GM19467 (cell line): ENCODE measurements at regions not wholly inside any gene's neighbourhood (a gene's known extent, or its start where the extent isn't known, plus 50 kb on each side); places are given as distances from the start of the nearest gene placed in this dataset.
"Not testable (repeated sequence)": the region's sequence is repeated elsewhere in the genome, so short reads cannot be mapped to it uniquely, and the experiment has no call there.

Experiments used
- ATAC-seq: cut with Tn5 transposase; IDR thresholded peaks from one replicate; pipeline ENCODE4 v1.9.1; 2021; ENCODE audit warnings: mild to moderate bottlenecking, moderate library complexity; ENCODE audit not compliant: unreplicated experiment

DNA sequence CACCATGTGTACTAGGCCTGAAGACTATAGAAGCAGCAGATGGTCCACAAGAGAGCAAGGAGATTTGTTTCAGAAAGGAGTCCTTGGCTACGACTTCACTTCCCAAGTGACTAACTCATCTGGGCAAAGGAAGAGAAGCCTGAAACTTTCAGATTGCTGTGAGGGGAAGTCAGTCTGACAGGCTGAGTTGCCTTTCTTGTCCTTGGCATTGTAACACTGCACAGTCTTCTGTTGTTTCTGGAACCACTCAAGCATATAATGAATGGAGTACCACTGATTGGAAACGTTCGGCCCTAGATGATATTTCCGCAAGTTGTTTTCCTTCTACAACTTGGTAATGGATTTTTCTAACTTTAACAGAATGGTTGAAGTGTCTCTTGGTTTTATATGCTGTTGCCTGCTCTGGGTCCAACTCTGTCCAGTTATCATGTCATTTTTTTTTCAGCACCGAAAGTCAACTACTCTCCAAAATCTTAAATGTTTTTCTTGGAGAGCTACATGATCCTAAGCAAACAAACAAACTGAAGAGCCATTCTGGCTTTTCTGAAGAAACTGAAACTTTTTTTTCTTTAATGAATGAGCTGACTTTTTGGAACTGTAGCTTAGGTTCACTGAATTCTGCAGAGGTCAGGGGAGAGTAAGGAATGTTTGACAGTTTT lies 685.7 kb downstream of the MECOM start:
- no peak for ATAC-seq

DNA sequence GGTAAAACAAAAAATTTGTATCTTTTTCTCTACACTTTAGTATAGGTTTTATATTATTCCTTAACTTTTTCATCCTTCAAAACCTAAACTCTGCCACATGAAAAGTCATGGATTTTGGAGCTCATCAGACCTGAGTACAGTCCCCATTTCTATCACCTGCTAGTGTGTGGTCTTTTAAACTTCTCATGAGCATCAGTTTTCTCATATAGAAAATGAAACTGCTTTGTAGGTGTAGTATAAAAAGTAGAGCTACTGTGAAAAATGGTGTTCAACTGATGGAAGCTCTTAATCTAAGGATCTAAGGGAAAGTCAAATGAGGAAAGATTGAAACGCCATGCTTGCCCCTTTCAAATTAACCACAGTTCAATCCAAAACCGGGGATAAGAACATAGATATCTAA lies 686.5 kb downstream of the MECOM start:
- no peak for ATAC-seq

DNA sequence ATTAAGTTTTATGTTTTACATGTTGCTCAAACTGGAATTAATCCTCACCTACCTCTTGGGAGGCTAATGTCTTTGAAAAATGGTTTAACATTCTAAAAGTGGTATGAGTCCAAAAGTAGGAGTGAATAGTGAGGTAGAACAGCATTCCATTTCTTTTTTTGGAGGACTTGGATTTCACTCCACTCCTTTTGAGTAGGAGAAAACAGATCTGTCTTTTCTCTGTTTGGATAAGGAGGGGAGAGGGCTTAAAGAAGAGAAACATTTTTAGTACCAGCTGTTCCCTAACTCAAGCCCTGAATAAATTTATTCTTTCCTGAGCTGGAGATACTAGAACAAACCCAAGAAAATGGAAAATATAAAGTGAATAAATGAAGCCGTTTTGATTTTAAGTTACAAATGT lies 687.9 kb downstream of the MECOM start:
- ATAC-seq: no peak

DNA sequence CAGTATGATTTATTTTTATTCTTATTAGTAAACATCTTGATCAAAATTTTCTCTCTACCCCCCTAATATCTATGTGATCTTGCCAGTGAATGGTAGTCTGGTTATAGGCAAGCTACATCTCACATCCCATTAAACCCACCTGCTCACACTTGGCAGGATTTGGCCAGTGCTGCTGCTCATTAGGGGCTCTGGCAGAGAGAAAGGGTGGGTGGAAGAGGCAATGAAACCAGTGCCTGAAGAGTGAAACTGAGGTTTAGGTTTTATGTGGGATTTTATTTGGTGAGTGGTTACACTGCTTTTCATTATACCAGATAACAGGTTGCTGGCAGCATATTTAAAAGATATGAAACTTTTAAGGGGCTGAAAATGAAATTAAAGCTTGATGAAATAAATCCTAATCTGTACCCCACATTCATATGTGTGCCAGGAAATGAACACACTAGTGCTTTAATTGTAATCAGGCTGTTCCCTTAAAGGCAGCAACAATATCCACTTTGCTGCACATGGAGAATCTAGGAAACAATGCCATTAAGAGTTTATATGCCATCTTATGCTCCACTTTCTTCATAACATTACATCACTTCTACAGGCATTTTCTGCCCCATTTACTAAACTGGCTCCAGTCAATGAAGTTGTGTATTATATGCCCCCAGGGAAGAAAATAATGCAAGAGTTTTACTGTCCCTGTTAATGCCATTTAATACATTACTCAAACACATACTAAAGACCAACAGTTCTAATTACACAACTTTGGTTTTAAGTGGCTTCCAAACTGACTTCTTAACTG lies 688.7 kb downstream of the MECOM start:
- ATAC-seq: no peak

DNA sequence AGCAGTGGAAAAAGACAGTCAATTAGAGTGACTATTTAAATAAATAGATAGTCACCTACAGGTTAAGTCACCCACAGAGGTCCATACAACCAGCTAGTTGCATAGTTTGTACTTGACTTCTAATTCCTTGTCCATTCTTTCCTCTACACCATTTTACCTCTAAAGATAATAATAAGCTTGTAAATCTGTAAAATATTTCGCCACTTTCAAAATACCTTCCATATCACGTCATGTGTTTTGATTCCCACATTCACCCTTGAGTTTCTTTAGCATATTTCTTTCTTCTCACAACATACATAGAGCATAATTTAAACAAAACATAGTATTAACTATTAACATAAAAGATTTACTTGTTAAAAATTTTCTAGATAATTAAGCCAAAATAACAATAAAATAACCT lies 689.6 kb downstream of the MECOM start:
- no peak for ATAC-seq

DNA sequence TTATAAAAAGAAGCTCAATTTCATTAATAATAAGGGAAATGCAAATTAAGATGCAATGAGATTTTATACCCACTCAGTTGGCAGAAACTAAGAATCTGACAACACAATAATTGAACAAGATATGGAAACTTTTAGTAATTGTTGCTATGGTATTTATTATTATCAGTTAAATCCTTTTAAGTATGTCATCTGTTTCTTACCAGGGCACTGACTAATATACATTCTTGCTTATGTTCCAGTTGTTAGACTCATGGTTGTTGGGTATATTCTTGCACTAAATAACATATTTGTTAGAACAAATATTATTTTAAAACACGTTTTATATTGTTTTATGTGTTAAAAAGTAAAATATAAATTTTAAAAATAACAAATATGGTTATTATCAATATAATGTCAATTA lies 690.3 kb downstream of the MECOM start:
- ATAC-seq: no peak

DNA sequence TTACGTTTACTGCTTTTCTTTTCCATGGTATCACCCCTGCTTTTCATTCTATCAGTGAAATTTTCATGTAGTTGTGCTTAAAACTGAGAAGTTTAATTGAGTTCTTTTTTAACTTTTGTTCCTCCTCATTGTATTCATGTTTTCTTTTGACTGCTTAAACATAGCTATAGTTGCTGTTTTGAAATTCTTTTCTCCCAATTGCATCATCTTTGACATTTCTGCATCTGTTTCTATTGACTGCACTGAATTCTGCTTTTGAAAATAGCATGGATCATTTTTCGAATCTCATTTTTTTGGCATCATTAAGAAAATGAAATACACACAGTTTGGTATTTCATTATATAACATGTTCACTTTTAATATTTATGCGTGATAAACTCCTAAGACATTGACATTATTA lies 694.9 kb downstream of the MECOM start:
- no peak for ATAC-seq

DNA sequence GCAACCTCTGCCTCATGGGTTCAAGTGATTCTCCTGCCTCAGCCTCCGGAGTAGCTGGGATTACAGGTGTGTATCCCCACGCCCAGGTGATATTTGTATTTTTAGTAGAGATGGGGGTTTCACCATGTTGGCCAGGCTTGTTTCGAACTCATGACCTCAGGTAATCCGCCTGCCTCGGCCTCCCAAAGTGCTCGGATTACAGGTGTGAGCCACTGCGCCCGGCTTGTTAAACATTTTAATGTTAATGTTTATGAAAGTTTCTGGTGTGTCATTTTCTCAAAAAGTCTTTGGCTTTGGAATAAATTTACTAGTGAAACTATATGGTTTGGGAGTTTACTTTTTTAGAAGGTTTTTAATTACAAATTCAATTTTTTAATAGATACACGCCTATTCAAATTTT lies 698.8 kb downstream of the MECOM start:
- ATAC-seq: no peak

DNA sequence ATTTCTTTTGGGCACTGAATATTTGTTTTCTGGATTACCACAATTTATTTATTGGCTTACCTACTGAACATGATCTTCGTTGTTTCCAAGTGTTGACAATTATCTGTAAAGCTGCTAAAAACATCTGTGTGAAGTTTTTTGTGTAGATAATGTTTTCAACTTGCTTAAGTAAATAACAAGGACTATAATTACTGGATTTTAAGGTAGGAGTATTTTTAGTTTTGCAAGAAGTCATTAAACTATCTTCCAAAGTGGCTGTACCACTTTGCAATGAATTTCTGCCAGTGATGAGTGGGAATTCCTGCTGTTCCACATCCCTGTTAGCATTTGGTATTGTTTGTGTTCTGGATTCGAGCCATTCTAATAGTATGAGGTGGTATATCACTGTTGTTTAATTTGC lies 702.2 kb downstream of the MECOM start:
- no peak for ATAC-seq

DNA sequence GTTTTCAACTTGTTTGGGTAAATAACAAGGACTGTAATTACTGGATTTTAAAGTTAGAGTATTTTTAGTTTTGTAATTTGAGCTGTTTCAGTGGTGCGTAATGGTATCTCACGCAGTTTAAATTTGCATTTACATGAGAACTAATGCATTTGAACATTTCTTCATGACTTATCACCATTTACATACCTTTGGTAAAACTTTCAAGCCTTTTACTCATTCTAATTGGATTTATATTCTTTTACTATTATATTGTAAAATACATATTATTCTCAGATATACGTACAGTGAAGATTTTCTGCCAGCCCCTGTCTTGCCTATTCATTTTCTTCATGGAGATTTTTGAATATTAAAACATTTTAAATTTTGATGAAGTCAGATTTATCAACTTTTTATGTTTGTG lies 703.8 kb downstream of the MECOM start:
- ATAC-seq: no peak

DNA sequence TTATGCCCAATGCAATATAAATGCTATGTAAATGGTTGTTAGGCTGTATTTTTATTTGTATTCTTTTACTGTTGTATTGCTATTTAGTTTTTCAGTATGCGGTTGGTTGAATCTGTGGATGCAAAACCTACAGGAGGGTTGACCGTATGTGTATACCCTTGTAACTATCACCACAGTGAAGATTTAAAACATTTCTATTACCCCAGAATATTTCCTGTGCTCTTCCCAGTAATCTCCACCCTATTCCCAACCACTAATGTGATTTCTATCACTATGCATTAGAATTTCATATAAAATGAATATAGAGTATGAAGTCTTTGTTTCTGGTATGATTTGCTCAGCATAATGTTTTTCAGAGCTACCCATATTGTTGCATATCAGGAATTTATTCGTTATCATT lies 705.0 kb downstream of the MECOM start:
- ATAC-seq: no peak

DNA sequence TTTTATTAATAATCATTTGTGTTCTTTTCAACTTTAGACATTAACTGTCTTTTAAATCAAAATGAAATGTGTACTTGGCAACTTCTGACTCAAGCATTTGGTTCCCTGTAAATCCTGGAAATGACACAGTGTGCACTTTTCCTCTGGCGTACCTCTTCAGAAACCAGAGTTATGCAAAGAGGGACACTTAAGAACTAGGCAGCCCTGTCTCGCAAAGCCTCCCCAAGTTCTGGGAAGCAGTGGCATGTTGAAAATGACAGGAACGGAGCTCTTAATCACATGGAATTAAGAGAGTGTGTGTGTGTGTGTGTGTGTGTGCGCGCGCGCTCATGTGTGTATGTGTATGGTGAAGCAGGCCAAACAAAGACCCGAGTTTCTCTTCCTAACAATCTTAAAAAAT lies 707.4 kb downstream of the MECOM start:
- ATAC-seq: no peak

DNA sequence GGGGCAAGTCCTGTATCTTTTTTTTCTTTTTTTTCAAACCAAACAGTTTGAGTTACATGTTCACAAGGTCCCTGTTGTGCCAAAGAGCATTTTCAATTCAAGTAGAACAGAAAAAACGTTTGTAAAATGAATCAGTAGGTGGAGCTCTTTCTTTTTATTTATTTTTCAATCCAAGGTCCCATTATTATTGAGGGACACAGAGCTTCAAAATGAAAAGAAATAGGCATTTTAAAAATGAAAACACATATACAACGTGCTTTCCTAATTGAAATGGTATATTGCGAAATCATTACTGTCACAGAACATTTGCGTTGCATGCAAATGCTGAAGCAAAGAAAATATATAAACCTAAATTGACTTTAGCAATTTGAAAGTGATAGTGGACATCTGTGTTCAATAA lies 711.0 kb downstream of the MECOM start:
- no peak for ATAC-seq

DNA sequence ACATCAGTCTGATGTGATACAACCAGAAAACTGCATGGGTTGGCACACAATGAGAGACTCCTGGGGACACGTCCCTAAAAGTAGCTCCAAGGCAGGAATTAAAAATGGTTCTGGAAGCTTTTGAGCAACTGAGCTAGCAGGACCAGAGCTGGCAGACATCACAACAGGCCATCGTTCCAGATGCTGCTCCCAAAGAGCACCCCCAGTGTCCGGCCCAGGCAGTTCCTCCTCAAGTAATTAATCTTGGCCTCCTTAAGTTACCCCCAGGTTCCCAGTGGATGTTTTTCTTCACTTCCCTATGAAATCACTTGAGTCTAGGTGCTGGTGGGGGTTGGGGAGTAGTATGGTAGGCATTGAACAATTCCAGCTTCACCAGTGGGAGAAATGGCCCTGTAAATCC lies 711.6 kb downstream of the MECOM start:
- no peak for ATAC-seq

DNA sequence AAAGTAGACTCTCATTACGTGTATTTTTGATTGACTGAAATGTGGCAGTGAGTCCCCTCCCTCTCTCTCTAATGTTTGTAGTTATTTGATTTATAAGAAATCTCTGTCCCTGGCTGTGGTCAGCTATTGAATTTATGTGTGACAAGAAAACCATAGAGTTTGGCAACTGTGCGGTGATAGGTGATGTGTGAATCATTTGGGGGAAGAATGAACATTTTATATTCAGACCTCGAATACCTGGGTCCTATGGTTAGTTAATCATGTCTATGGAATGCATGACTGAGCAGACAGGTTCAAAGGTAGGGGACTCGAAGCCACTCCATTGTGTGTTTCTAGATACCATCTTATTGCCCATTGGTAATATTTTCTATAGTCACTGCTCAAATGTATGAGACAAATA lies 712.1 kb downstream of the MECOM start:
- ATAC-seq: no peak

DNA sequence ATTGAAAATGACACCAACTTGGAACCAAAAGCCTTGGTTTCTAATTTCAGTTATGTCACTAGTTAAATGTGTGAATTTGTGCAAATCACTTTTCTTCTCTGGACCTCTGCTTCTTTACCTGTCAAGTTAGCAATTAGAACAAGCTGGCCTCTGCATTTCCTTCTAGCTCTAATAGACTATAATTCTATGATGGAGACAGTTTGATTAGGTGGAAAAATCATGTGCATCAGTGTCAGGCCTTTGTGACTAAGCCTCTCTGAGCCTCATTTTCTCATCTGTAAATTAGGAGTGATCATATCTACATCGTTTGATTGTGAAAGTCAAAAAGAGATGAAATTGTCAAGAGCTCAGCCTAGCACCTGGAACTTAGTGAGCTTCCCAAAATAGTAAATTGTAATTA lies 712.9 kb downstream of the MECOM start:
- ATAC-seq: no peak

DNA sequence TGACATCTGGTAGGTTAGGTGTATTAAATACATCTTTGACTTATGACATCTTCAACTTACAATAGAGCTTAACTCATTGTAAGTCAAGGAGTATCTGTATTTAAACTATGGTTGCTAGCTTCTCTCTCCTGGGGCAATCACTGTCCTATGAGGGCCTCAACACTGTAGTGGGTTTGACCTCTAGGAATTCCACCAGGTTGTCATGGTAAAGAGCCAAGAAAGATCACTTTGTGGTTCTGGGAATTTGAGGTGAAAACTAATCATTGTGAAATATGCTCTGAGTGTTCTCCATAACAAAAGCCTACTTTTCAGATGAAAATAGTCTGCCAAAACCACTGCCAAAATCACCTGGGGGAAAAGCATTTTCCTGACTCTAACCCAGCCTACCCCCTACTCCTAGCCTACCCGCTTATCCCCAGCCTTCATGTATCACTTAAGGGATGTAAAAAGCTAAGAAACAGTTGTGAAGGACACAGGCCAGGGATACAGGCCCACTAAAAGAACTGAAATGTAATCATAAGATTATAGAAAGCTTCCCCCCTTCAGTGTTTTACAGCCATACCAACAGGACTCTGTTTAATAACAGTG lies 723.8 kb downstream of the MECOM start:
- ATAC-seq: no peak

DNA sequence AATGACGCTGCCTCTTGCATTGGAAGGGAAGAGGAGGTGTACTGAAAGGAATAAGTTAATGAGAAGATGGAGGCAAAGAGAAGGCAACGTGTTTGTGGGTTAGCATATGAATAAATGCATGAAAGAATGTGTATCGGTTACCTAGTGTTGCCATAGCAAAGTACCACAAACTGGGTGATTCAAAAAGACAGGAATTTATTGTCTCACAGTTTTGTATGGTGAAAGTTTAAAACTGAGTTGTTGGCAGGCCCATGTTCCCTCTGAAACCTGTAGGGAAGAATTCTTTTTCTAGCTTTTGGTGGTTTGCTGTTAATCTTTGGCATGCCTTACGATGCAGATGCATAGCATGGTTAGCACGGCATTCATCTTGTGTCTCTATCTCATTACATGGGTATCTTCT lies 729.9 kb downstream of the MECOM start:
- no peak for ATAC-seq

DNA sequence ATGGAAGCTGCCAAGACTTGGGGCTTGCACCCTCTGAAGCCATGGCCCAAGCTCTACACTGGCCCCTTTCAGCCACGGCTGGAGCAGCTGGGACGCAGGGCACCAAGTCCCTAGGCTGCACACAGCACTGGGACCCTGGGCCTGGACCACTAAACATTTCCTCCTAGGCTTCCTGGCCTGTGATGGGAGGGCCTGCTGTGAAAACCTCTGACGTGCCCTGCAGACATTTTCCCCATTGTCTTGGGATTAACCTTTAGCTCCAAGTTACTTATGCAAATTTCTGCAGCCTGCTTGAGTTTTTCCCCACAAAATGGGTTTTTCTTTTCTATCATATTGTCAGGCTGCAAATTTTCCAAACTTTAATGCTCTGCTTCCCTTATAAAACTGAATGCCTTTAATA lies 733.5 kb downstream of the MECOM start:
- ATAC-seq: not testable (repeated sequence)

DNA sequence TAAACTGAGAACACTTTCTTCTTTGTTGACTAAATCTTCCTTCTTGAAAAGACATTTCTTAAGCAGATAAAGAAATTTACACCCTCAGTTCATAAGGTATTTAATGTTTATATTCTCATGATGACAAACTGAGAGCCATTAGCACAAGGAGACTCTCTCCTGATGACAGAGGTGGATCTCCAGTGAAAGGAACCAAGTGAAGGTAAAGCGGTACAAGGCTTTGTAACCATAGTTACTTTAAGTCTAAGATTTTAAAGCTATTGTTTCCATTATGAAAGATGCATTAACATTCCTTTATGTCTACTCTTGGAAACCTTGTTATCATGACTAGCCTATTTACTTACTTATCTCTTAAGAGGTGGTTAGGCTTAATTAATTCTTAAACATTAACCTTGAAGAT lies 737.1 kb downstream of the MECOM start:
- ATAC-seq: no peak

DNA sequence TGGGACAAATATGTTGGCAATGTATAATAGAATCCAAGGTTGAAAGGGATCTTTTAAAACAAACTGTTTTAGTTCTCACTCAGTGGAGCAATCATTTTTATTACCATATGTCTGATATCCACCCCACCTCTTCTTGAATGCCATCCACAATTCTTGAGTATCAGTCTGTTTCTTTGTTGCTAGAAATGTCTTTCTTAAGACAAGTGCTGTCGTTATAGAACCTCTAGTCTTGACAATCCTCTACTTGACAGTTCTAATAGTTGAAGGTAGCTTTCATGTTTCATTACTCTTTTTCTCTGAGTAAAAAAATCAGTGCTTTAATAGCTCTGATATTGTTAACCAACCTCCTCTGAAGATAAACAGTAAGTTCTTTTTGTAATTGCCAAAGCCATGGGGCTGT lies 737.9 kb downstream of the MECOM start:
- ATAC-seq: no peak

DNA sequence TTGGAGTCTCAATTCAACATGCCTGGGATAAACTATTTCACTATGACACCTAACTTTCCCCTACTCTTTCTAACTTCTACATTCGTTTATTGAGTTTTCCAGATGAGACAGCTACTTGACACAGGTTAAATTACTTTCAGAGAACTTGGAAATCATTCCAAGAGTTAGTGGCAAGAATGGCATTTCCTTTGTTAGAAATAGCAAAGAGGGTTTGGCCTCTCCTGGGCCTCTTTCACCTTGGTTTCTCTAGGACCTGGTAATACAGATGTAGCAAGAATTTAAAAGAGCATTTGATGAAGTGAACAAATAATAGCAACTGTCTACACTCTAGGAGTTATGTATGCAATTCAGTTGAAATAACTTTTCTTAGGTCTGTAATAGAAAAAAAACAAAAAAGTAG lies 748.9 kb downstream of the MECOM start:
- ATAC-seq: no peak
